M059J (cell line): ENCODE measurements at regions not wholly inside any gene's neighbourhood (a gene's known extent, or its start where the extent isn't known, plus 50 kb on each side); places are given as distances from the start of the nearest gene placed in this dataset.

Experiments used
- DNase-seq: peaks from one replicate; pipeline ENCODE4 v3.0.0-alpha.2; 2012; ENCODE audit warnings: low read depth

- peak; percentile 32 for DNase-seq
Measured at GRCh38 chr12:41932470-41932991, 212.1 kb downstream of the GXYLT1 start.

DNA sequence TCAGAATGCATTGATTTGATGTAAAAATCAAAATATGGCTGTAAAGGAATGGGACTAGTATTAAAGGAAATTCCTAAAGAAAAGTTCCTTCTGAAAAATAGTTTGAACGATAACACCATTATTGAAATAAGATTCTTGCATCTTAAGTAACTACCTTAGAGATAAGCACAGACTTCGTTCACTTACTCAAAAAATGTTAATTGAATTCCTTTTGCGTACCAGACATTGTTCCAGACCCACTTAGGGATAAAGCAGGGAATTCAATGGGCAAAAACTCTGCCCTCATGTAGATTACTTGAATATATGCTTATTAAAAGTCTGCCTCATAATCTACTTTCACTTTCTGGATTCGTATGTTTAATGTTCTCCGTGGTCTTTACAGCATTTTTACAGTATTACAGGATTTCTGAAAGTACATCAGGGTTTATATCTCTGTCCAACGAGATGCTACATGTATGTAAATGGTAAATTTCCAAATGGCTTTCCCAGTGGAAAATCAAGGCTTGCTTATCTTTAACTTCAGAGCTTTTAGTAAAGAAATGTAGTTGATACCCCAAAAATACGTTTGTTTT lies 213.7 kb downstream of the GXYLT1 start:
- no peak for DNase-seq

GRCh38 chr12:41924111-41924510 lies 220.6 kb downstream of the GXYLT1 start:
- peak; percentile 38 for DNase-seq

DNA sequence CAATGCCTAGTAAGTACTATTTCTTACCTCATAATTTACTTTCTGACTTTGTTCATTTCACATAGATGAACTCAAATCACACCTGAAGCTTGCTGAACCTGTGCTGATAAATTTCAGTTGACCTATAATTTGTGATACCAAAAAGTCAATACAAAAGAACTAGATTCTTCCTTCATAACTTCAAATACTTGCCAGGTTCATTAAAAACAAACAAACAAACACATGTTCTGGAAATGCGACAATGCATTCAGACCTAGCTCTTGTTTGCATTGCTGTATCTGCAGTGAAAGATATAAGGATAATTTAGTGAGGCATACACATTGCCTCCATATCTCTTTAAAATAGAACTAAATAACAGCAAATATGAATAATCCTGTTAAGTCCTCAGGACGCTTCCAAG lies 221.3 kb downstream of the GXYLT1 start:
- DNase-seq: no peak

- DNase-seq: no peak
Measured at GRCh38 chr12:41920355-41920754, 224.3 kb downstream of the GXYLT1 start.

- DNase-seq: no peak
Measured at GRCh38 chr12:41919526-41920261, 225.0 kb downstream of the GXYLT1 start.

GRCh38 chr12:41919048-41919447 lies 225.6 kb downstream of the GXYLT1 start:
- DNase-seq: no peak

- peak; percentile 8 for DNase-seq
Measured at GRCh38 chr12:41917938-41918341, 226.7 kb downstream of the GXYLT1 start.

DNA sequence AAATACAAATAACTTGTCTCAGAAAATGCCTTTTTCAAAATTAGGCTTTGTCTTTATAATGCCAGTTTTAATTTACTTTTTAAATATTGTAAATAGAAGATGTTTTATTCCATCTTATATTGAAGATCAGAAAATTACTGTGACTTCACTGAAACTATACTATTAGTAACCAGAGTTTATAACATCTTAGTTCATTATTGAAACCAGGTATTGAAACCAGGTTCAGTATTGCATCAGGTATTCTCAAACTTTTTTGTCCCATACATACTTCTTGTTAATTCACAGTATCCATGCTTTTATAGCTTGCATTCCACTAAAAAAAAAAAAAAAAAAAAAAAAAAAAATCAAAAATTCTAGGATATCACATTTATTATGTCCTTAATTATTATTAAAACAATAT lies 227.5 kb downstream of the GXYLT1 start:
- DNase-seq: no peak

GRCh38 chr12:41910578-41911320 lies 233.9 kb downstream of the GXYLT1 start:
- DNase-seq: no peak

GRCh38 chr12:41908206-41908605 lies 236.5 kb downstream of the GXYLT1 start:
- DNase-seq: no peak

GRCh38 chr12:41907550-41907949 lies 237.1 kb downstream of the GXYLT1 start:
- no peak for DNase-seq

DNA sequence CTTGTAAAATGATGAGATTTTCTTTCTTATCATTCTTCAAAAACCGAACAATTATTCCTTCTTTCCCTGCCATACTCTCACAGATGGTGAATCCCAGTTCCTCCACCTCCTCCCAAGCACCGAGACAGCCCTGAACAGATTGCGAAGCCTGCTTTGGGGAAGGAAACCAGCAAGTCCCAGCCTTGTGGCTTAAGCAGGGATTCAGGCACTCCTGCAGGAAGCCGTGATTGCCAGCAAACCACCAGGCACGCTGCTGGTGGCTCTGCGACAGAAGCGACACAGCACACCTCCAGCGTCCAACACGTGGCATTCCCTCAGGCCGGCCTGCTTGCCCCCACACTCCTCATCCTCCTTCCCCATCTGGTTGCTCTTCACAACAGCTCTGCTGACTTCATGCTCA lies 237.7 kb downstream of the GXYLT1 start:
- no peak for DNase-seq

DNA sequence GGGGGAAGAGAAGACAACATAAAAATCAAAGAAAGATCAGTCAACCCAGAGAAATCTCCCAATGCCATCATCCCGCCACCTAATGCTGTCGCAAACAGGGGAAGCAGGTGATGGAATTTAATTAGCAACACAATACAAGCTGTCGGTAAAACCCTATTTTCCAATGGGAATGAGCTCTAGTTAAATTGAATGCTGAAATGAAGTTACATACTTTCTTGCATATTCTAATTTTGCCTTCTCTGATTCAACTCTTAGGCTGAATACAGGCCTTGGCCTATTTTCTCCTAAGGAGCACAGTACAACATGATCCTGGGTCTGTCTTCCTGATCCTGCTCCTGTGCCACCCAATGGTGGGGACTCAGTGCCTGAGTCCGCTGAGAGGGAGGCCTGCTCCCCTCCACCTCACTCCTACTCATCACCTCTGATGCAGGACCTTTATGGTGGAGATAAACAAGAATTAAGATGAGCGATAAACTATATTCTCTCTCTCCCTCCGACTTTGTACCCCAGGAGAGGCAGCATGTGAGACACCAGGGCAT lies 238.8 kb downstream of the GXYLT1 start:
- no peak for DNase-seq

- DNase-seq: no peak
Measured at GRCh38 chr12:41905073-41905758, 239.5 kb downstream of the GXYLT1 start.

- DNase-seq: no peak
Measured at GRCh38 chr12:41904041-41904440, 240.6 kb downstream of the GXYLT1 start.

- no peak for DNase-seq
Measured at GRCh38 chr12:41903014-41903708, 241.5 kb downstream of the GXYLT1 start.

- no peak for DNase-seq
Measured at GRCh38 chr12:41899577-41899976, 245.1 kb downstream of the GXYLT1 start.

DNA sequence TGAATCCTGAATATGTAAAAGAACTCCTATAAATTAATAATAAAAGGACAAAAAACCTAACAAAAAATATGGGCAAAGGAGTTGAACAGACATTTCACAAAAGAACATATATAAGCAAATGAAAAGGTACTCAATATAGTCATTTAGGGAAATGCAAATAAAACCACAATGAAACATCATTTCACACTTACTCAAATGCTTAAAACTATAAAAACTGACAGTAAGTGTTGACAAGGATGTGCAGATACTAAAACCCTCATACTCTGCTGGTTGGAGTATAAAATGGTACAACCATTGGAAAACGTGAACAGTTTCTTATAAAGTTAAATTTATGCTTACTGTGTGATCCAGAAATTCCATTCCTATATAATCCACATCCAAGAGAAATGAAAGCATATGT lies 247.1 kb downstream of the GXYLT1 start:
- no peak for DNase-seq

DNA sequence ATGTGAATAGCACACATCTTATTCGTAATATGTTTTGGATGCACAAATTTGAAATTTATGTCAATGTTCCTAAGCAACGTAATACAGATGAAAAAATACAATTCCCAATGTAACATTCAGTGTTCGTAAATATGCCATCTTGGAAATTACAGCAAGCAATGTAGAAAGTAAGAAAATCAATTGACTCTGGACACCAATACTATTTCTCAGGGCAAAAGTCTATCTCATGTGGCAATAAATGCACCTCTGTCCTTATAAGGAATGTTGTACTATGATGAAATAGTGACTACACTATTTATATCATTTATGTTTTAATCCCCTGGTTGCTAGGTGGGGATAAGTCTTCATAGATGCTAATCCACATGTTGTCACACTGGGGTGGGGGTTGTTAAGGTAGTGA lies 251.2 kb downstream of the GXYLT1 start:
- no peak for DNase-seq

GRCh38 chr12:41892302-41892701 lies 252.4 kb downstream of the GXYLT1 start:
- DNase-seq: no peak
